Medulla oblongata (tissue), 1 donor: ENCODE measurements at regions not wholly inside any gene's neighbourhood (a gene's known extent, or its start where the extent isn't known, plus 50 kb on each side); places are given as distances from the start of the nearest gene placed in this dataset.

Experiments
- DNase-seq: peaks from one replicate; pipeline ENCODE4 v3.0.0-alpha.2; 2015; ENCODE audit errors: extremely low spot score

DNA sequence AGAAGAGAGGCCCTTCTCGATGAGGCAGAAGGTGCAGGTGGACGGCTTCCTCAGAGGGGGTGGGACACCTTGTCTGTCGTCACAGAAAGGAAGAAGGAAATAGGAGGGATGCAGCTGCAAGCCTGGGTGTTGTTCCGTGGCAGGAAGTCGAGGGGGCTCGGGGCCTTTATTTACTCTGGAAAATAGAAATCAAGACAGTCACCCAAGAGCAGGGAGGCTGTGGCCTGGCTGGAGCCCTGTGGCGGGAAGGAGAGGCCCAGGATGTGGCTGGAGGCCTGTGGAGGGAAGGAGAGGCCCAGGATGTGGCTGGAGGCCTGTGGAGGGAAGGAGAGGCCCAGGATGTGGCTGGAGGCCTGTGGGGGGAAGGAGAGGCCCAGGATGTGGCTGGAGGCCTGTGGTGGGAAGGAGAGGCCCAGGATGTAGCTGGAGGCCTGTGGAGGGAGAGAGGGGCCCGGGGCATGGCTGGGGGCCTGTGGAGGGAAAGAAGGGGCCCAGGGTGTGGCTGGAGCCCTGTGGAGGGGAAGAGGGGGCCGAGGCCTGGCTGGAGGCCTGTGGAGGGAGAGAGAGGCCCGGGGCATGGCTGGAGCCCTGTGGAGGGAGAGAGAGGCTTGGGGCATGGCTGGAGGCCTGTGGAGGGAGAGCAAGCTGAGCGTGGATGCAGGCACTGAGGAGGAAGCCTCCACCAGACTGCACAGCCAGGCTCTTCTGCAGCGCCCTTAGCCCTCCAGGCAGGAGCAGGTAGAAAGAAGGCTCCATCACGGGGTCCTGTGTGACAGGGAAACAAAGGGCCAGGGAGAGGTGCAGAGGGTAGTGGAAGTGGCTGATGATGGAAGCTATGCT, 97.3 kb upstream of the SFMBT2 start:
- DNase-seq: no peak

DNA sequence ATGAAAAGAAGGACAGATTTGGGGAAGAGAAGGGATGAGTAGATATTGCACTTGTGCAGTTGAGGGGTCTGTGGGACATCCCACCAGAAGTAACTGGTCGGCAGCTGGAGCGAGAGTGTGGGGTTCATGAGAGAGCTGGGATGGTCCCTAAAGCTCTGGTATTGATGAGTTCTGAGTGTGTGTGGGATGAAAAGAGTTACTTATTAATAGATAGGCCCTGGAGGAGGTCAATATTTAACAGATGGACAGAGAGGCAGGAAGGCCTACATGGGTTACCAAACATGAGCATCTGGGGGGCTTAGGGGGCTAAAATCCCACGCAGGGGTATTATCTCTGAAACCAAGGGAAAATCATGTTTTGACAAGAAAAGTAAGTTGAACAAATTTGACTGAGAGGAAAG, 95.7 kb upstream of the SFMBT2 start:
- DNase-seq: no peak

DNA sequence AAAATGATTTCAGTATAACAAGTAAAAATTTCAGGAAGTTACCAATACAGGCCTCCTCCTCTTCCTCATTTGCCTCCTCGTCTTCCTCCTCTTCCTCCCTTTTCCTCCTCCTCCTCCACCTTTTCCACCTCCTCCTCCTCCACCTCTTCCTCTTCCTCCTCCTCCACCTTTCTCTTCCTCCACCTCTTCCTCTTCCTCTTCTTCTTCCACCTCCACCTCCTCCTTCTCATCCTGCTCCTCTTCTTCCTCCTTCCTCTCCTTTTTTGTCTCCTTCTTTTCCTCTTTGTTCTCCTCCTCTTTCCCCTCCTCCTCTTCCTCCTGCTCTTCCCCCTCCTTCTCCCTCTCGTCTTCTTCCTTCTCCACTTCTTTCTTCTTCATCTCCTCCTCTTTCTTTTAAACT, 94.4 kb upstream of the SFMBT2 start:
- DNase-seq: no peak

DNA sequence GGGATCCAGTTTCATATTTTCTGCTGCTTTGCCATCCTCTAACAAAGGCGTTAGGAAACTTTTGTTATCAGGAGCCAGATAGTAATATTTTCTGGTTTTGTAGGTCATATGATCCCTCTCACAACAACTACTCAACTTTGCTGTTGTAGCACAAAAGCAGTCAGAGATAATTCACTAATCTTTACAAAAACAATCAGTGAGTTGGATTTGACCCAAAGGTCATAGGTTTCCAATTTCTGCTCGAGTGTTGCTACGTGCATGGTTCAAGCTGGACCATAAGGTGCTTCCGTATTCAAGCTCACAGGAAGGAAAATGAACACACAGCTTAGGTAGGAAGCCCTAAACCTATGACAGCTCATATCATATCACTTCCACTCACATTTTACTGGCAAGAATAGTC, 92.4 kb upstream of the SFMBT2 start:
- DNase-seq: no peak

DNA sequence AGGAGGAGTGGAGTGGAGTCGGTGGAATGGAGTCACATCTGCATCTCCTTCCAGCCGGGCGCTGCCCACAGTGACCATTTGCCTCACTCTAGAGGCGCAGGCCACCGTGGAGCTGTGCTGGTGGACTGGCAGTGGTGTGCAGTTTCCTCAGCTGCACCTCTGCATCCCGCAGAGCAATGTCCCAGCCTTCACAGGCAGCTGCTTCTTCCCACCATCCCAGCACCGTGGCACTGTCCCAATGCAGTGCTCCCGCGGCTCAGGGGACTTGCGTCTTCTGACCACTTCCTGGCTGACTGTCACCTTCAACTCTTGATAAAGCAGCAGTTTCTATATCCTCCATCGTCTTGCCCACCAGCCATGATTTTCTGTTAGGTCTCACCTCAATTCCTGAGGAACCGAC, 90.3 kb upstream of the SFMBT2 start:
- no peak for DNase-seq

GRCh38 chr10:7498111-7498510, 87.3 kb upstream of the SFMBT2 start:
- DNase-seq: no peak

DNA sequence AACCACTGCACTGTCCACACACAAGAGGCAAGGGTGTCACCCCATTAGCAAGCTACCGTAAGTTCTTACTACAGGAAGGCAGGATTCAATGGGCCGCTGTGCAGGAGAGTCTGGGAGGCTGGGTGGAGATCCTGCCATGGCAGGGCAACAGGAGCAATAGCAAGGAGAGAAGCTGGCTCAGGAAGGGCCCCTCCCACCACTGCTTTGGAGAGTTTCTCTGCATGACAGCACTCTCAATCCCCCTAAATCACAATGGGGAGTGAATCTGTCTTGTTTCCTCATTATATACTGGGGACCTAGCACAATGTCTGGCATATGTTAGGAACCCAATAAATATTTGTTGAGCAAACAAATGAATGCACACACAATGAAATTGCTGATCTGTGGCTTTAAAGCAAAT, 83.2 kb upstream of the SFMBT2 start:
- DNase-seq: no peak

GRCh38 chr10:7492660-7493046, 81.8 kb upstream of the SFMBT2 start:
- DNase-seq: no peak

GRCh38 chr10:7491949-7492659, 81.3 kb upstream of the SFMBT2 start:
- DNase-seq: no peak

DNA sequence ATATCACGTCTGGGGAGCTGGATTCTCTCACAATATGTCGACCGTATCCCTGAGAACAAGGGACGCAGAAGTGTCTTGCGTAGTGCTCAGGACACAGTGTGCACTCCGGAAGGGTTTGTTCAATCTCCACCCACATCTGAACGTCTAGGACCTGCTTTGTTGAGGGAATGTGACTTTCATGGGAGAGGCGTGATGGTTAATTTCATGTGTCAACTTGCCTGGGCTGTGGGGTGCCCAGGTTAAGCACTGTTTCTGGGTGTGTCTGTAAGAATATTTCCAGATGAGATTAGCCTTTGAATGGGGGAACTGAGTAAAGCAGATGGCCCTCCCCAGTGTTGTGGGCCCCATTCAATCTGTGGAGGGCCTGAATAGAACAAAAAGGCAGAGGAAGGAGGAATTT, 80.4 kb upstream of the SFMBT2 start:
- DNase-seq: no peak

- DNase-seq: peak; percentile 57
Measured at GRCh38 chr10:7488418-7488829, 77.6 kb upstream of the SFMBT2 start.

GRCh38 chr10:7487528-7487927, 76.7 kb upstream of the SFMBT2 start:
- no peak for DNase-seq

GRCh38 chr10:7486528-7486927, 75.7 kb upstream of the SFMBT2 start:
- DNase-seq: no peak

- DNase-seq: no peak
Measured at GRCh38 chr10:7485799-7486198, 75.0 kb upstream of the SFMBT2 start.

- peak; percentile 56 for DNase-seq
Measured at GRCh38 chr10:7485244-7485556, 74.4 kb upstream of the SFMBT2 start.

- peak; percentile 45 for DNase-seq
Measured at GRCh38 chr10:7484456-7485243, 73.8 kb upstream of the SFMBT2 start.

DNA sequence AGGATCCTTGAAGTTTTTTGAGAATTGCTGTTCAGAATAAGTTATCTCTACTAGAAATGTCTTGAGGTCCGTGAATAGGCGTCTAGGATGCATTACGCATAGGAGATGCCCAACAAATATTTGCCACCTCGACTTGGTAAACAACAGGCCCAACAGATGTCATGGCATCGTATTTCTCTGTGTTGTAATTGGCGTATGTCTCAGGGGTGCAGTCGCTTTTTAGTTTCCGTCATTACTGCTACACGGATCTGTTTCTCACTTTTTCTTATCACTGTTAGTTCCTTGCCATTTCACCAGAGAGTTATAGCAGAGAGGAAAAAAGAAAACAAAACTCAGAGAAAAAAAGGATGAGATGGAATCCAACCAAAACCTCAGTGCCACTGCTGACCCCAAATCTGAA, 73.0 kb upstream of the SFMBT2 start:
- no peak for DNase-seq

DNA sequence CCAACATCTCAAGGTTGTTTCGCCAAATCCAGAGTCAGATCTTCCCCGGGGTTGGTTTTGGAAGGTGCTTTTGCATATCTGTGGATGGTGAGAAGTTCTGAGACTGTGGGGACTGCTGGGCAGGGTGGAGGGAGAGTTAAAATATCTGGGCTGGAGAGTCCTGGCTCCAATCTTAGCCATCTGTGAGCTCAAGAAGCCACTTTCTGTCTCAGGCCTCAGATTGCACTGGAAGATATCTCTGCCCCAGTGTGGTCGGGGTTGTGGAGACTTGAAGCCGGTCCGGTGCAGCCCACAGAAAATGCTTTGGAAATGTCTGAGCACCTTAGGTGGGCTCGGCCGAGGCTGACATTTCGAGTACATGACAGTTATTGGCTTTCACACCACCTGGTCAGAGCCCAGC, 72.2 kb upstream of the SFMBT2 start:
- no peak for DNase-seq

DNA sequence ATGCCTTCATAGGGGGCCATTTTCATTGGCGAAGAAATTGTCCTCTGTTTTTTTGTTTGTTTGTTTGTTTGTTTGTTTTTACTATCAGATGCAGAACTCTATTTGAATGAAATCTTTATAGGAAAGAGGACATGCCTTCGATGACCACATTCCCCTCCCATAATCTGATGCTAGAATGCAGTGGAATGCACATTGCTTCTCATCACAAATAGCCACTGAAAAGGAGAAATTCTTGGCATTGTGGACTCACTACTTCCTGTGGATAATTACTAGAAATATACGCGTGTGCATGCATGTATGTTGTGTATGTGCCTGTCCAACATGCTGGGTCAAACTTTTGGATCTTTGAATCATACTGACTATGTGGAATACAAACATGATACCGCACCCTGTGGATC, 70.5 kb upstream of the SFMBT2 start:
- peak; percentile 35 for DNase-seq

DNA sequence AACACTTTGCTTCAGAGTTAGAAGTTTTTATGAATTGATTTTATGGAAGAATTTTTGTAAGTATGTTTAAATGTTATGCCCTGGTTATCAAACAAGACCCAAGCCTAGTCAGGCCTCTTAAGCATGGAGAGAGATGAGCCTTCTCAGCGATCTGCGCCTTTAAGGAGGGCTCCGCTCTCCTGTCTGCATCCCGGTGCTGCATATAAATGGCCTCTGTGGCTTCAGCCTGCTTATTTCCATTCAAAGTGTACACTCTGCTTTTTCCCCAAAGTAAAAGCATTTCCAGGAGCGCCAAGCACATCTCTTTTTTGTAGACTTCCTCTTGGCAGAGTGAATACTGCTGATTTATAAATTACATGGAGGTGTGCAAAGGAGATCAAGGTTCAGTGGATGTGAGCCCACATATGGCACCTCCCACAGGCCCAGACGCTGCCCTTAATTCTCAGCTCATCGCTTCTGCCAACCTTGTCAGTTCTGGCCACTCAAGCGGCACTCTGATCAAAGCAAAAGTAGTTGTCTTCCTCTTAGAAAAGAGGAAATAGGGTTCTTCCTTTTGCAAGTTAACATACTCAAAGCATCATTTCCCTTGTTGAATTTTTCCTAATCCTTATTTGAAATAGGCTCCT, 70.0 kb upstream of the SFMBT2 start:
- peak; percentile 74 for DNase-seq

DNA sequence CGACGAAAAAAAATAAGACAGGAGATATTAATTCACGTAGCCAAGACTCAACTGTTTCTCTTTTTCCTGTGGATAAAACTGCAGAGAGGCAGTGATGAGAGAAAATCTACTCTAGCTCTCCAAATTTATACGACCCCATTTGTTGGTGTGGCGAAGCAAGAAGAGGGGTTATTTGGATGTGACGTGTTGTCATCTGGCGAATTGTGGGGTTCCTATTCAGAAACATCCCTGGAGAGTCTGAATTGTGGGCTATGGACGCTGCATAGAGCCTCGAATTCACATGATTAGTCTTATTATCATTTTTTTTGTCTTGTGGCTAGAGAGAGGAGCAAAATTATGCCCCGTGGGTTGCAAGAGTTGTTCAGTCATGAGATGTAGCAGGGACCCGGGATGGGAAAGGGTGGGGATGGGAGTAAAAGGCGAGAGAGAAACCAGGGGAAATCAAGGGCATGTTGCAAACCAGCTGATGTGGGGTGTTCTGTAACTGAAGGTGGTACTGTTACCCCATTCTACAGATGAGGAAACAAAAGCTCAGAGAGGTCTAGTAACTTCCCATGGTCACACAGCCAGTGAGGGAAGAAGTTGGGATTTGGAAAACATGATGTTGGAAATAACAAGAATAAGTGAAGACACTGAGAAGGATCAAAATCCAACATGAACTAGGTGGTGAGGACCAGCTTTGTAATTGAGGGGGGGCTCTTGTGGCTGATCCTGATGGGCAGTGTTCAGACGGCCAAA, 69.2 kb upstream of the SFMBT2 start:
- DNase-seq: no peak
